ENCODE measurements at regions not wholly inside any gene's neighbourhood (a gene's known extent, or its start where the extent isn't known, plus 50 kb on each side); places are given as distances from the start of the nearest gene placed in this dataset.

DNA sequence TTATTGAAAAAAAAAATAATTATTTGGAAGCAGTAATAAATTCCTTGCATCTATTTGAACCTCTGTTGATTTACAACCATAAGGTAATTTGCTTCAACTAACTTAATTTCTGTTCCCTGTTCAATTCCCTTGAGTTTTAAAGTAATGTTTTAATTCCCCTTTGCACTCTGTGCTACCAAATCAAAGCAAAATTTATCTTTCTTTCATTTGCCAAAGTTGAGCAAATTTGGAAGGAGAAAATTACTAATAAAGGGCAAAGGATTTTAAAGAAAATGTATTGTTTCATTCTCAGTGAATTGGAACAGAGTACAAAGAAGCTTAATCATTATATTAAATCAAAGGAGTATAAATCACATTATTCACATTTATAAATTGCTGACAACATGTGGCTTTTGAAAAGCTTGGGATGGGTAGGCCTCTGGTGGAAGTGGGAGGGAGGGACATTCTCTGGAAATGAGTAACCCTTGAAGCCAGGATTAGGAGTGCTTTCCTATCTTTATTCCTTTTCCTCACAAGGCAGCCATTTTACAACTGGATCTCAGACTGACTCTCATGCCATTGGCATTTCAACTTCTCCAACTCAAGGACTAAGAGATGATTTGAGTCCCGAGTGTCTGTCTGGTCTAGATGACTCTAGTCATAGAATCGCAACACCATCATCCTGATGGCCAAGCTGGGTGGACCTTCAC, 331.6 kb upstream of the DUSP10 start:
- no peaks in the 10 kb centered on the region for H3K9me3 ChIP-seq (ENCODE audit: control insufficient read depth, low read depth, low read length)

DNA sequence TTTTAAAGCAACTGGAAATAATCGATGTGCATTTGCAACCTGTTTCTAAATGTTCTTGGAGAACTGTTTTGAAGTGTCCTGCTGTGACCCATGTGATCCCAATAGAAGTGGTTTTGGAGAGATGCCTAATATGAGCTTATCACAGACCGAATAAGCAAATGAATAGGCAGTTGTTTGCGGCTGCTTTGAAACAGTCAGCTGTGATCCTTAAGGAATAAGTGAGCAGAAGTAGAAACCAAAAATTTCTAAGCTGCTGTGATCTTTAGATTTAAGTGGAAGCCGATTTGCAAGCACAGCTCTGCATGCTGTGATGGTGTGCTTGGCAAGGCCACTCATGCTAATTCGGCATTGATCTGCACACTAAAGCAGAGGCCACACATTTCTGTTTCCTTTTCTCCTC, 329.5 kb upstream of the DUSP10 start:
- H3K36me3 ChIP-seq (ENCODE audit: control insufficient read depth, low read depth, low read length) = no peaks in the 10 kb centered on the region
- H3K4me3 ChIP-seq (ENCODE audit: low read length) = no peak overlapping the region
- peaks cover 17% of the 10 kb centered on the region for H3K4me1 ChIP-seq (ENCODE audit: control insufficient read depth, low read depth, low read length)
- H3K9me3 ChIP-seq (ENCODE audit: control insufficient read depth, low read depth, low read length) = no peaks in the 10 kb centered on the region
- no peak overlapping the region for H3K9ac ChIP-seq (ENCODE audit: low read length)
- no peaks in the 10 kb centered on the region for H3K27me3 ChIP-seq (ENCODE audit: control insufficient read depth, insufficient read depth, low read length)
- H3K27ac ChIP-seq (ENCODE audit: low read length) = no peak overlapping the region

More for the DNA sequence above, 331.6 kb upstream of the DUSP10 start:
- Histone ChIP-seq H3K9ac (ENCODE audit: low read length) (no peak overlapping the region), H3K27me3 (ENCODE audit: control insufficient read depth, insufficient read depth, low read length) (no peaks in the 10 kb centered on the region), H3K27ac (ENCODE audit: low read length) (no peak overlapping the region), H3K4me3 (ENCODE audit: low read length) (no peak overlapping the region), H3K4me1 (ENCODE audit: control insufficient read depth, low read depth, low read length) (peaks cover 17% of the 10 kb centered on the region), H3K36me3 (ENCODE audit: control insufficient read depth, low read depth, low read length) (no peaks in the 10 kb centered on the region)

DNA sequence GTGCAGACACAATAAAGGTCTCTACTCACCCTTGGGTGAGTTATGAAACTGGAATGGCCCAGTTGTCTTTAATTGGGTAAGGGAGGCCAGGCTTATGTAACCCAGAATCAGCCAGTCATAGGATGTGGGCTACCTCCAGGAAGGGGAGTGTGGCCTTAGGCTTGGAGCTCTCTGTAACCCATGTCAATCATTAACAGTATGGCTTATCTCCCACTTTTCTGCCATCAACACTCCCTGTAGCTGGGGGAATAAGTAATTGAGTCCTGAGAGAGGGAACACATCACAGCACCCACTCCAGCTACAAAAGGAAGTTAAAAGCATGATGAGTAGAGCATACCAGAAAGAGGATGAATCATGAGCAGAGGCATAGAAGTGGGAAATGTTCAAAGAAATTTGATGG, 327.0 kb upstream of the DUSP10 start:
- Histone ChIP-seq H3K9me3 (ENCODE audit: control insufficient read depth, low read depth, low read length) (no peaks in the 10 kb centered on the region), H3K27ac (ENCODE audit: low read length) (no peak overlapping the region), H3K4me3 (ENCODE audit: low read length) (no peak overlapping the region), H3K27me3 (ENCODE audit: control insufficient read depth, insufficient read depth, low read length) (no peaks in the 10 kb centered on the region), H3K36me3 (ENCODE audit: control insufficient read depth, low read depth, low read length) (no peaks in the 10 kb centered on the region), H3K4me1 (ENCODE audit: control insufficient read depth, low read depth, low read length) (peaks cover 17% of the 10 kb centered on the region), H3K9ac (ENCODE audit: low read length) (no peak overlapping the region)

DNA sequence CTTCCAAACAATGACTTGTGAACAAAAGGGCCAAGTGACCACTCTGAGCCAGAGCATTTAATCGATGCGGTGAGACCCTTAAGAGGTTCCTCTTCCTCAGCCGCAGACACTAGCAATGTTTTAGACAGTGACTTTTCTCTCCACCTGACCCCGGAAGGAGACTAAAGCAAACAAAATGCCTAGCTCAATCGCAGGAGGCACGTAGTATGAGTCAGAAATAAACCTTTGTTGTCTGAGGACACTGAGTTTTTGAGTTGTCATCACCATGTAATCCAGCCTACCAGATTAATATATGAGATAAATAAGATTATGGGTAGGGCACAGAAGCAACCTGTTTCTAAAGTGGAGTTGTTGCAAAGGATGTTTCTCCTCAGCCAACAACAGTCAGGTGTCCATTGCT, 326.2 kb upstream of the DUSP10 start:
- Histone ChIP-seq H3K4me1 (ENCODE audit: control insufficient read depth, low read depth, low read length) (peaks cover 17% of the 10 kb centered on the region), H3K9me3 (ENCODE audit: control insufficient read depth, low read depth, low read length) (no peaks in the 10 kb centered on the region), H3K36me3 (ENCODE audit: control insufficient read depth, low read depth, low read length) (no peaks in the 10 kb centered on the region), H3K27ac (ENCODE audit: low read length) (no peak overlapping the region), H3K27me3 (ENCODE audit: control insufficient read depth, insufficient read depth, low read length) (no peaks in the 10 kb centered on the region), H3K9ac (ENCODE audit: low read length) (no peak overlapping the region), H3K4me3 (ENCODE audit: low read length) (no peak overlapping the region)

DNA sequence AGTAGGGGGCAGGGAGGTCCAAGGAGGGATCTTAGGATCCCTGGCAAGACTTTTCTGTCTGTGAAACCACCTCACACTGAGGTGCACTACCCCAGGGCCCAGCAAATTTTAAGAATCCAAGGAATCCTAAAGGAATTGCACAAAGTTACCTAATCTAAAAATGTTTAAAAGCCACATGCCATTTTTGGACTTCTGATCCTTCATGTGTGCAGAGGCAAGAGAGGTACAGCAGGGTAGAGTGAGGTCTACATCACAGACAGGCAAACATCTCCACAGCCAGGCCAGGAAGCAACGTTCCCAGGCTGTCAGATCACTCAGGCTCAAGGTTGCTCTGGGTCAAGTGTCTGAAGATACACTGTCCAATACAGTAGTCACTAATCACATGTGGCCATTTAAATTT, 324.6 kb upstream of the DUSP10 start:
- peaks cover 12% of the 10 kb centered on the region for H3K4me1 ChIP-seq (ENCODE audit: control insufficient read depth, low read depth, low read length)
- H3K9me3 ChIP-seq (ENCODE audit: control insufficient read depth, low read depth, low read length) = no peaks in the 10 kb centered on the region
- H3K27ac ChIP-seq (ENCODE audit: low read length) = no peak overlapping the region
- no peaks in the 10 kb centered on the region for H3K36me3 ChIP-seq (ENCODE audit: control insufficient read depth, low read depth, low read length)
- H3K27me3 ChIP-seq (ENCODE audit: control insufficient read depth, insufficient read depth, low read length) = no peaks in the 10 kb centered on the region
- H3K4me3 ChIP-seq (ENCODE audit: low read length) = no peak overlapping the region
- H3K9ac ChIP-seq (ENCODE audit: low read length) = no peak overlapping the region

DNA sequence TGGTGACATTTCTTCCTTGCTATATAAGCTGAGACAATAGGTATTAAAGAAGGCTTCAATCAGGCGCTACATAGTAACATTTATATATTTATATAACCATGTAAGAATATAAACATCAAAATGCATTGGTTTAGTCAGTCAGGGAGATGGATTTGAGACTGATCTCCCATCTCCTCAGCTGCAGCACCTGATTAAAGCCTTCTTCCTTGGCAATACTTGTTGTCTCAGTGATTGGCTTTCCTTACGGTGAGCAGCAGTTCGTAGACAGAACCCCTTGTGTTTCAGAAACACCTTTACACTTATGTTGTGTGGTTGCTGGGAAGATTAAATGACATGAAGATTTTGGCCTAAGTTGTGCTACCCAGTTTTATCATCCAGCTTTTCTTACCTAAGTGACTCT, 323.3 kb upstream of the DUSP10 start:
- Histone ChIP-seq H3K9ac (ENCODE audit: low read length) (no peak overlapping the region), H3K4me1 (ENCODE audit: control insufficient read depth, low read depth, low read length) (no peaks in the 10 kb centered on the region), H3K9me3 (ENCODE audit: control insufficient read depth, low read depth, low read length) (no peaks in the 10 kb centered on the region), H3K27me3 (ENCODE audit: control insufficient read depth, insufficient read depth, low read length) (no peaks in the 10 kb centered on the region), H3K4me3 (ENCODE audit: low read length) (no peak overlapping the region), H3K36me3 (ENCODE audit: control insufficient read depth, low read depth, low read length) (no peaks in the 10 kb centered on the region), H3K27ac (ENCODE audit: low read length) (no peak overlapping the region)

DNA sequence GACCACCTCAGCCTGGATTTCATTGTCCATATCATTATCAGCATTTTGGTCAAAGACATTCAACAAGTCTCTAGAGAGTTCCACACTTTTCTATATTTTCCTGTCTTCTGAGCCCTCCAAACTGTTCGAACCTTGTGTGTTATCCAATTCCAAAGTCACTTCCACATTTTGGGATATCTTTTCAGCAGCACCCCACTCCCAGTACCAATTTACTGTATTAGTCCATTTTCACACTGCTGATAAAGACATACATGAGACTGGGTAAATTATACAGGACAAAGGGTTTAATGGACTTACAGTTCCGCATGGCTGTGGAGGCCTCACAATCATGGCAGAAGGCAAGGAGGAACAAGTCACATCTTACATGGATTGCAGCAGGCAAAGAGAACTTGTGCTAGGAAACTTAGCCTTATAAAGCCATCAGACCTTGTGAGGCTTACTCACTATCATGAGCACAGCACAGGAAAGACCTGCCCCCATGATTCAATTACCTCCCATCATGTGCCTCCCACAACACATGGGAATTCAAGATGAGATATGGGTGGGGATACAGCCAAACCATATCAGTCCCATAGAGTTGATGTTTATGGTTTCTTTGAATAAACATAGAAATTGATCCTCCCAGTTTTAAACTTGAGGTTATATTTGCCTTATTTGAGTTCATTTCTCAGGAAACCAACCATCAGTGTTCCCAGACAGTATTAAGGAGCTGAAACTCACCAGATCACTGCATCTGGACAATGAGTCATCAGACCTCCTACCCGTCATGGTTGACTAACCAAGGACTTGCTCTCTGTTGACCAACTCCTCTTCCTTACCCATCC, 322.7 kb upstream of the DUSP10 start:
- Histone ChIP-seq H3K4me1 (ENCODE audit: control insufficient read depth, low read depth, low read length) (no peaks in the 10 kb centered on the region), H3K36me3 (ENCODE audit: control insufficient read depth, low read depth, low read length) (no peaks in the 10 kb centered on the region), H3K9ac (ENCODE audit: low read length) (no peak overlapping the region), H3K27ac (ENCODE audit: low read length) (no peak overlapping the region), H3K9me3 (ENCODE audit: control insufficient read depth, low read depth, low read length) (no peaks in the 10 kb centered on the region), H3K27me3 (ENCODE audit: control insufficient read depth, insufficient read depth, low read length) (no peaks in the 10 kb centered on the region), H3K4me3 (ENCODE audit: low read length) (no peak overlapping the region)

DNA sequence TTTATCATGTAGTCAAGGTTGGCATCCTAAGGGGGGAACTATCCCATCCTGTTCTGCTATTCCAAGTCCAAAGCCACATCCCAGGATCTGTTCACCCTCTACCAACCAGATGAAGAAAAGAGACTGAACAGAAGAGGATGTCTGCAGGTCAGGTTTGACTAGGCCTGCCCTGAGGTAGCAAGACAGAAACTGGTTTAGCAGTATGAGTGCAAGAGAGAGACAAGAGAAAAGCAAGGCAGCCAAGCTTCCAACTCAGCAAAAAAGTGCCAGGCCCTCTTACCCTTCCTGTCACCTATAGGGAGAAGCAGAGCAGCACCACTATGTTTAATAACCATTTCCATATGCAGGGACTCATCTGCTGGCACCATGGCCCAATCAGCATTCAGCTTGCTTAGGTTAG, 320.8 kb upstream of the DUSP10 start:
- Histone ChIP-seq H3K36me3 (ENCODE audit: control insufficient read depth, low read depth, low read length) (no peaks in the 10 kb centered on the region), H3K4me3 (ENCODE audit: low read length) (no peak overlapping the region), H3K27ac (ENCODE audit: low read length) (no peak overlapping the region), H3K9ac (ENCODE audit: low read length) (no peak overlapping the region), H3K27me3 (ENCODE audit: control insufficient read depth, insufficient read depth, low read length) (no peaks in the 10 kb centered on the region), H3K4me1 (ENCODE audit: control insufficient read depth, low read depth, low read length) (no peaks in the 10 kb centered on the region), H3K9me3 (ENCODE audit: control insufficient read depth, low read depth, low read length) (no peaks in the 10 kb centered on the region)

DNA sequence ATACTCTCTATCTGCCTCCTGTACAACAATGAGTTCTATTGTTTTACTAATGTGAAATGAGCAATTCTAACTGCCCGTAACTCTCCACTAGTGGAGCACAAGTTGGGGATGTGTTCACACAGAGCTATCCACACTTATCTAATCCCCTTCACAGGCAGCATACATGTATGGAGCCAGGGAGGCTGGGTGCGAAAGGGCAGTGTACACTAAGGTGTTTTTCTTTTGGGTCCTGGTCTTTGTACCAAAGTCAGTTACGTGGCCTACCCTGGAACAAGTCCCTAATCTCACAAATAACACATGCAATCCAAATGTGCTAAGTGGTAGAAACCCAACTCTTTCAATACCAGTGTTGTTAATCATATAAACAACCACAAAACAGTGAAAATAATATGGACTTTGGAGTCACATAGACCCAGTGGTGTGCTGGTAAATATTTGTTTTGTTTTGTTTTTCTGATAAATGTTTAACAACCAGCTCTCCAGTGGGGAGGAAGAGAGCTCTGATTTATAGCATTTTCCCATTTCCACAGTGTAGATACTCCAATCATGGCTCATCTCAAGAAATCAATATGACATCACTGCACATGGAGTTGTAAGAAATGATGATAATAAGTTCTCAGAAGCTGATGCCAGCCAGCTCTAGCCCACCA, 319.9 kb upstream of the DUSP10 start:
- H3K27ac ChIP-seq (ENCODE audit: low read length) = no peak overlapping the region
- H3K9ac ChIP-seq (ENCODE audit: low read length) = no peak overlapping the region
- H3K4me1 ChIP-seq (ENCODE audit: control insufficient read depth, low read depth, low read length) = no peaks in the 10 kb centered on the region
- H3K9me3 ChIP-seq (ENCODE audit: control insufficient read depth, low read depth, low read length) = no peaks in the 10 kb centered on the region
- H3K27me3 ChIP-seq (ENCODE audit: control insufficient read depth, insufficient read depth, low read length) = no peaks in the 10 kb centered on the region
- H3K36me3 ChIP-seq (ENCODE audit: control insufficient read depth, low read depth, low read length) = no peaks in the 10 kb centered on the region
- H3K4me3 ChIP-seq (ENCODE audit: low read length) = no peak overlapping the region

DNA sequence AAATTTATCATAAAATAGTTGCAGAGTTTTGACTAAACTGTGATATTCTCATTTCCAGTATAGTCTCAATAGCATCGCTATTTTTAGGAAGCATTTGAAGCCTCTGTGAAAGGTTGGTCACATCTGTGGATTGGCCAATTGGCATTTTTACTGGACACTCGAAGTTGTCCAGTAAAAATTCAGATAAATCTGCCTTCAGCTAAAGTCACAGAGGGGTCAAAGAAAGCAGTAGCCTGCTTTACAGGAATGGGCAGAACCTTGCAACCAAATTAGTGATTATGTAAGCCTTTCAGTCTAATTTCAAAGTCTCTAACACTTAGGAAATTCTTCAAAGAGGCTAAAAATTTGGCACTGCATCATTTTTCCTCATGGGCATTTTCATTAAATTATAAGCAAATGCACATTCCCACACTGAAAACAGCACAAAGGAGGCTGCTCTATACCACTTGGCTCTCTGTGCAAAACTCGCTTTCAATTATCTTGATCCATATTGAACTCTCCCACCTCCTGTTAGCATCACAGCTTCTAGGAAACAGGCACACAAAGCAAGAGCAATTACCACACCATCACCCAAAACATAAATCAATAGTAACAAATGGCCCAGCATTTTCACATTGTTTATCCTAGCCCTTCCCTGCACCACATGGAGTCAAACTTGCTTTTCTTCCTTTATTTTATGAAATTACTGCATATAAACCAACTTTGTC, 318.5 kb upstream of the DUSP10 start:
- Histone ChIP-seq H3K27me3 (ENCODE audit: control insufficient read depth, insufficient read depth, low read length) (no peaks in the 10 kb centered on the region), H3K36me3 (ENCODE audit: control insufficient read depth, low read depth, low read length) (no peaks in the 10 kb centered on the region), H3K9ac (ENCODE audit: low read length) (no peak overlapping the region), H3K27ac (ENCODE audit: low read length) (no peak overlapping the region), H3K4me1 (ENCODE audit: control insufficient read depth, low read depth, low read length) (no peaks in the 10 kb centered on the region), H3K9me3 (ENCODE audit: control insufficient read depth, low read depth, low read length) (no peaks in the 10 kb centered on the region), H3K4me3 (ENCODE audit: low read length) (no peak overlapping the region)

DNA sequence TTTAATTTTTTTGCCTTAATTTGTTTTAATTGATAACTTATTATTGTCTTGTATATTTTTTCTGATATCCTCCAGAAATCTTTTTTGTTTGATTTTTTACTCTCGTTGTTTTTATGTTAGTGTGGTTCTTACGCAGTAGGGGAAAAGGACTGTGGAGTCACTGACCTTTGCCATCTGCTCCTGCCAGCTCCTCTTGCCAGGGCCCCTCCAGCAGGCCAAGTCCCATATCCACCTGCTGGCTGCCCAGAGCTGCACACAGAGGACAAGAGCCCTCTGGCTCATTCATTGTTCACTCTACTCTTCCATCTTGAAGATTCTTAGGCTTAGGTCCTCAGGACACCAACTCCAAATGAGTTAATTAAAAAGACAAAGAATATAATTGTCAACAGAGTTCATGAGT, 316.4 kb upstream of the DUSP10 start:
- Histone ChIP-seq H3K36me3 (ENCODE audit: control insufficient read depth, low read depth, low read length) (no peaks in the 10 kb centered on the region), H3K9me3 (ENCODE audit: control insufficient read depth, low read depth, low read length) (no peaks in the 10 kb centered on the region), H3K27ac (ENCODE audit: low read length) (no peak overlapping the region), H3K4me3 (ENCODE audit: low read length) (no peak overlapping the region), H3K4me1 (ENCODE audit: control insufficient read depth, low read depth, low read length) (no peaks in the 10 kb centered on the region), H3K27me3 (ENCODE audit: control insufficient read depth, insufficient read depth, low read length) (no peaks in the 10 kb centered on the region), H3K9ac (ENCODE audit: low read length) (no peak overlapping the region)
